LNCaP clone FGC (cell line): ENCODE measurements at regions not wholly inside any gene's neighbourhood (a gene's known extent, or its start where the extent isn't known, plus 50 kb on each side); places are given as distances from the start of the nearest gene placed in this dataset.

ENCODE experiments used
- DNase-seq: peaks from one replicate; pipeline ENCODE4 v3.0.0-alpha.2; 2011; ENCODE audit warnings: low read depth
- H3K4me3 ChIP-seq: 2 replicates; pipeline ENCODE4 v1.5.1; 2011; ENCODE audit warnings: mild to moderate bottlenecking, low read depth, low read length, control low read depth
- CTCF ChIP-seq: IDR thresholded peaks from 2 replicates; pipeline ENCODE4 v1.5.1; 2012; ENCODE audit warnings: mild to moderate bottlenecking; ENCODE audit not compliant: control insufficient read depth, insufficient read depth; ENCODE audit errors: extremely low read depth

GRCh38 chr9:126222835-126223431, 103.7 kb upstream of the MVB12B start:
- H3K4me3 ChIP-seq: no peak overlapping the region
- TF ChIP-seq CTCF: no peak
- DNase-seq: no peak

- no peak for TF ChIP-seq CTCF
- no peak overlapping the region for H3K4me3 ChIP-seq
- no peak for DNase-seq
Measured at GRCh38 chr9:126223798-126224531, 102.7 kb upstream of the MVB12B start.

- no peak for DNase-seq
- H3K4me3 ChIP-seq: no peak overlapping the region
- TF ChIP-seq CTCF: no peak
Measured at GRCh38 chr9:126225611-126226609, 100.7 kb upstream of the MVB12B start.

- no peak overlapping the region for H3K4me3 ChIP-seq
- no peak for TF ChIP-seq CTCF
- no peak for DNase-seq
Measured at GRCh38 chr9:126226991-126227936, 99.4 kb upstream of the MVB12B start.

- no peak overlapping the region for H3K4me3 ChIP-seq
- DNase-seq: no peak
- TF ChIP-seq CTCF: no peak
Measured at GRCh38 chr9:126228111-126228780, 98.4 kb upstream of the MVB12B start.
